GM23338 (cell line): ENCODE measurements at regions not wholly inside any gene's neighbourhood (a gene's known extent, or its start where the extent isn't known, plus 50 kb on each side); places are given as distances from the start of the nearest gene placed in this dataset.

Experiments used
- ATAC-seq: fragments of 200-7000 bp; cut with Tn5 transposase; 3 replicates; pipeline ENCODE4 v1.9.1; 2020
- DNase-seq: peaks from one replicate; pipeline ENCODE4 v3.0.0-alpha.2; 2015; ENCODE audit warnings: low spot score
- H2AFZ ChIP-seq: fragments of 200-600 bp; sonication (generic); 2 replicates; pipeline ENCODE4 v1.8.0; 2016; ENCODE audit warnings: antibody characterized with exemption, mild to moderate bottlenecking, moderate library complexity
- H3F3A ChIP-seq: fragments of 200-600 bp; sonication (generic); replicated peaks from 2 replicates; pipeline ENCODE4 v1.8.0; 2017; ENCODE audit warnings: antibody characterized with exemption, mixed run types, low read depth
- H3K27ac ChIP-seq: fragments of 200-600 bp; sonication (generic); 2 replicates; pipeline ENCODE4 v1.6.1; 2016; ENCODE audit warnings: low read depth
- H3K27me3 ChIP-seq: fragments of 200-600 bp; sonication (generic); 2 replicates; pipeline ENCODE4 v1.8.0; 2016; ENCODE audit warnings: mild to moderate bottlenecking, mixed run types, moderate library complexity; ENCODE audit not compliant: insufficient read depth
- H3K36me3 ChIP-seq: fragments of 200-600 bp; sonication (generic); 2 replicates; pipeline ENCODE4 v1.8.0; 2016; ENCODE audit warnings: mild to moderate bottlenecking; ENCODE audit not compliant: insufficient read depth
- H3K4me1 ChIP-seq: fragments of 200-600 bp; sonication (generic); 2 replicates; pipeline ENCODE4 v1.8.0; 2016; ENCODE audit warnings: mild to moderate bottlenecking, moderate library complexity; ENCODE audit not compliant: insufficient read depth
- H3K4me2 ChIP-seq: fragments of 200-600 bp; sonication (generic); 2 replicates; pipeline ENCODE4 v1.7.1; 2017; ENCODE audit warnings: mixed run types
- H3K4me3 ChIP-seq: fragments of 200-600 bp; sonication (generic); 2 replicates; pipeline ENCODE4 v1.6.1; 2016; ENCODE audit warnings: mixed run types
- H3K79me2 ChIP-seq: fragments of 200-600 bp; sonication (generic); replicated peaks from 2 replicates; pipeline ENCODE4 v1.8.0; 2017; ENCODE audit warnings: mild to moderate bottlenecking; ENCODE audit not compliant: insufficient read depth
- H3K9me2 ChIP-seq: fragments of 200-600 bp; sonication (generic); 2 replicates; pipeline ENCODE4 v1.8.0; 2017; ENCODE audit not compliant: insufficient read depth
- H4K20me1 ChIP-seq: fragments of 200-600 bp; sonication (generic); replicated peaks from 2 replicates; pipeline ENCODE4 v1.8.0; 2017; ENCODE audit warnings: mild to moderate bottlenecking; ENCODE audit not compliant: insufficient read depth
- H3K27ac Mint-ChIP-seq: 2 replicates; pipeline ENCODE4 v1.8.0; 2020; ENCODE audit warnings: inconsistent platforms, mild to moderate bottlenecking, moderate library complexity, mixed read lengths
- H3K27me3 Mint-ChIP-seq: 3 replicates; pipeline ENCODE4 v1.8.0; 2022; ENCODE audit warnings: low read depth, mild to moderate bottlenecking, moderate library complexity, mixed read lengths, inconsistent platforms; ENCODE audit not compliant: insufficient read depth, poor library complexity
- H3K36me3 Mint-ChIP-seq: 3 replicates; pipeline ENCODE4 v1.8.0; 2021; ENCODE audit warnings: low read depth, mild to moderate bottlenecking, inconsistent platforms, moderate library complexity, mixed read lengths
- H3K4me1 Mint-ChIP-seq: 3 replicates; pipeline ENCODE4 v1.8.0; 2020; ENCODE audit warnings: mild to moderate bottlenecking, inconsistent platforms, mixed read lengths
- H3K4me3 Mint-ChIP-seq: 3 replicates; pipeline ENCODE4 v1.8.0; 2021; ENCODE audit warnings: moderate library complexity, mild to moderate bottlenecking, inconsistent platforms, mixed read lengths
- H3K9me3 Mint-ChIP-seq: 3 replicates; pipeline ENCODE4 v1.8.0; 2020; ENCODE audit warnings: moderate library complexity, mild to moderate bottlenecking, inconsistent platforms, mixed read lengths
- EZH2phosphoT487 ChIP-seq: fragments of 200-600 bp; sonication (generic); IDR thresholded peaks from one replicate; pipeline ENCODE4 v1.8.1; 2018; ENCODE audit warnings: antibody characterized with exemption; ENCODE audit not compliant: unreplicated experiment
- POLR2AphosphoS5 ChIP-seq: IDR thresholded peaks from 2 replicates; pipeline ENCODE4 v1.6.1; 2016; ENCODE audit warnings: antibody characterized with exemption, low read depth
- REST ChIP-seq: IDR thresholded peaks from one replicate; pipeline ENCODE4 v1.6.1; 2018; ENCODE audit warnings: antibody characterized with exemption; ENCODE audit not compliant: unreplicated experiment
- ZNF114 ChIP-seq: fragments of 250-450 bp; sonication (Bioruptor Pico); IDR thresholded peaks from 2 replicates; pipeline ENCODE4 v1.5.0; 2020; ENCODE audit warnings: mild to moderate bottlenecking, moderate library complexity
- ZNF462 ChIP-seq: fragments of 250-450 bp; sonication (Bioruptor Pico); IDR thresholded peaks from 2 replicates; pipeline ENCODE4 v1.5.0; 2020; ENCODE audit warnings: mild to moderate bottlenecking, moderate library complexity

DNA sequence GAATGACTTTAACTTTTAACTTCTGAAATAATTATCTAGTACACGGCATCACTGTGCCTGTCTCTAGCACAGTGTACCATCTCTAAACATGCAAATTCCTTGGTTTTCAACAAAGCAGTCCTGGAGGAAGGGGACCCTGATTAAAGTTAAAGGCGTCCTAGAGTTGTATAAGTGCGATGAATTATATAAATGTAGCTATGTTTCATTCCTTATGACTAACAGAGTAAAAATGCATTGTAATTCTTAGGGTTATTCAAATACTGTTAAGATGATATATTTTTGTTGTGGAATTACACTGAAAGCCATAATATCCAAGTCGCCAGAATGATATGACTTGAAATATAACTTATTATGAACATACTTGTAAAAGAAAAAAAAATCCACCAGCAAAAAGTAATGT, 544.9 kb upstream of the LINC00305 start (continued):
- TF ChIP-seq REST: no peak

DNA sequence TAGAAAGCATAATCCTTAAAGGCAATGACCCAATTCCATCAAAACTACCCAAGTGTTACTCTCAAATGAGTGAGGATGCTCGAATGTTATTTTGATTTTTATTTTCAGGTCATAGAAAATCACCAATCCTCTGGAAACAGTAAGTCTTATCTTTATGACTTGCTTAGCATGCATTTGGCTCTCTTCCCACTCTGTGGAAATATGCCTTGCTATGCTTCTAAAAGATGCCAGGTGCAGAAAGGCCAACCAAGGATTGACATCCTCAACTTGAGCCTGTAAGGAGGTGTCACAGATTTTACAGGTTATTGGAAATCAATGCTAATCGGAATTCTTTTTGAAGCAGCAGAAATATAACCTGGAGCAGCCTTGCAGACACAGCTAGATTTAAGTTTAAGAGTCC, 543.9 kb upstream of the LINC00305 start:
- Histone ChIP-seq H3K4me1 (no peaks in the 10 kb centered on the region), H4K20me1 (no peaks in the 10 kb centered on the region), H3K36me3 (no peaks in the 10 kb centered on the region), H3K27ac (no peak overlapping the region), H3K4me3 (no peak overlapping the region), H3K9me2 (no peaks in the 10 kb centered on the region), H3K4me2 (no peak overlapping the region), H3F3A (no peaks in the 10 kb centered on the region), H3K79me2 (no peaks in the 10 kb centered on the region), H3K27me3 (no peaks in the 10 kb centered on the region), H2AFZ (no peak overlapping the region)
- H3K27ac Mint-ChIP-seq: no peak overlapping the region
- H3K36me3 Mint-ChIP-seq: no peaks in the 10 kb centered on the region
- peaks cover 2% of the 10 kb centered on the region for H3K27me3 Mint-ChIP-seq
- ATAC-seq (no peak), DNase-seq (no peak)
- peaks cover 9% of the 10 kb centered on the region; the same call in 2 of the 3 replicates for H3K4me1 Mint-ChIP-seq
- TF ChIP-seq ZNF462 (CRISPR knock-in tag): no peak
- TF ChIP-seq POLR2AphosphoS5: no peak
- no peak for TF ChIP-seq ZNF114 (CRISPR knock-in tag)
- no peak for TF ChIP-seq REST
- TF ChIP-seq EZH2phosphoT487: no peak
- H3K4me3 Mint-ChIP-seq: no peak overlapping the region
- no peaks in the 10 kb centered on the region for H3K9me3 Mint-ChIP-seq
